ENCODE measurements at regions not wholly inside any gene's neighbourhood (a gene's known extent, or its start where the extent isn't known, plus 50 kb on each side); places are given as distances from the start of the nearest gene placed in this dataset.
"Not testable (repeated sequence)": the region's sequence is repeated elsewhere in the genome, so short reads cannot be mapped to it uniquely, and the experiment has no call there.

DNA sequence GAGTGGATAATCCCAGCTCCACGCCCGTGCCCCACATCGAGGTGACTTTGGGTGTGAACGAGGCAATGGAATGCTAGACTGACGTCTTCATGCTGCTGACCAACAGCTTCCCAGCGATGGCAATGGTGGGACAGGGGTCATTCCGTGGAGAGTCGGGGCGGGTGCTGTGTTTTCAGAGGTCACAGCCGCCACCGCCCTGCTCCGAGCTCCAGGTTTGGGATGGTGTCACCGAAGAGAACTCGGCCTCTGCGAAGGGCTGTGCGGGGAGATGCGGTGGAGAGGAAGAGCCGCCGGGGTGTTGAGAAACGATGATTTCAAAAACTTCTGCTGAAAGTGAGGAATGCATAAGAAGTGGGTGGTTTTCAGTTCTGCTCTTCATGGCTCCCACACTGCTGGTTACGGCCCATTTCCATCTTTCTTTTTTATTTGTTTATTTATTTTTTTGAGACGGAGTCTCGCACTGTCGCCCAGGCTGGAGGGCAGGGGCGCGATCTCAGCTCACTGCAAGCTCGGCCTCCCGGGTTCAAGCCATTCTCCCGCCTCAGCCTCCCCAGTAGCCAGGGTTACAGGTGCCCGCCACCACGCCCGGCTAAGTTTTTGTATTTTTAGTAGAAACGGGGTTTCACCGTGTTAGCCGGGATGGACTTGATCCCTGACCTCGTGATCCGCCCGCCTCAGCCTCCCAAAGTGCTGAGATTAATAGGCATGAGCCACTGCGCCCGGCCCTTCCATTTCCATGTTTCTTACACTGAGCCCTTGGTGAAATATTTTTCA is 142.6 kb downstream of the RTP5 start:
- Histone ChIP-seq H3K36me3 (no peaks in the 10 kb centered on the region), H3K27me3 (no peaks in the 10 kb centered on the region), H3K9me3 (no peaks in the 10 kb centered on the region), H3K4me1 (no peaks in the 10 kb centered on the region), H3K4me3 (ENCODE audit: low read depth, low read length) (no peak overlapping the region)
- no peak for DNase-seq
- TF ChIP-seq, protein P1, sequence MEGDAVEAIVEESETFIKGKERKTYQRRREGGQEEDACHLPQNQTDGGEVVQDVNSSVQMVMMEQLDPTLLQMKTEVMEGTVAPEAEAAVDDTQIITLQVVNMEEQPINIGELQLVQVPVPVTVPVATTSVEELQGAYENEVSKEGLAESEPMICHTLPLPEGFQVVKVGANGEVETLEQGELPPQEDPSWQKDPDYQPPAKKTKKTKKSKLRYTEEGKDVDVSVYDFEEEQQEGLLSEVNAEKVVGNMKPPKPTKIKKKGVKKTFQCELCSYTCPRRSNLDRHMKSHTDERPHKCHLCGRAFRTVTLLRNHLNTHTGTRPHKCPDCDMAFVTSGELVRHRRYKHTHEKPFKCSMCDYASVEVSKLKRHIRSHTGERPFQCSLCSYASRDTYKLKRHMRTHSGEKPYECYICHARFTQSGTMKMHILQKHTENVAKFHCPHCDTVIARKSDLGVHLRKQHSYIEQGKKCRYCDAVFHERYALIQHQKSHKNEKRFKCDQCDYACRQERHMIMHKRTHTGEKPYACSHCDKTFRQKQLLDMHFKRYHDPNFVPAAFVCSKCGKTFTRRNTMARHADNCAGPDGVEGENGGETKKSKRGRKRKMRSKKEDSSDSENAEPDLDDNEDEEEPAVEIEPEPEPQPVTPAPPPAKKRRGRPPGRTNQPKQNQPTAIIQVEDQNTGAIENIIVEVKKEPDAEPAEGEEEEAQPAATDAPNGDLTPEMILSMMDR (IDR thresholded peaks at IDR 0.05; ENCODE audit: low read depth, low read length), result no peak

DNA sequence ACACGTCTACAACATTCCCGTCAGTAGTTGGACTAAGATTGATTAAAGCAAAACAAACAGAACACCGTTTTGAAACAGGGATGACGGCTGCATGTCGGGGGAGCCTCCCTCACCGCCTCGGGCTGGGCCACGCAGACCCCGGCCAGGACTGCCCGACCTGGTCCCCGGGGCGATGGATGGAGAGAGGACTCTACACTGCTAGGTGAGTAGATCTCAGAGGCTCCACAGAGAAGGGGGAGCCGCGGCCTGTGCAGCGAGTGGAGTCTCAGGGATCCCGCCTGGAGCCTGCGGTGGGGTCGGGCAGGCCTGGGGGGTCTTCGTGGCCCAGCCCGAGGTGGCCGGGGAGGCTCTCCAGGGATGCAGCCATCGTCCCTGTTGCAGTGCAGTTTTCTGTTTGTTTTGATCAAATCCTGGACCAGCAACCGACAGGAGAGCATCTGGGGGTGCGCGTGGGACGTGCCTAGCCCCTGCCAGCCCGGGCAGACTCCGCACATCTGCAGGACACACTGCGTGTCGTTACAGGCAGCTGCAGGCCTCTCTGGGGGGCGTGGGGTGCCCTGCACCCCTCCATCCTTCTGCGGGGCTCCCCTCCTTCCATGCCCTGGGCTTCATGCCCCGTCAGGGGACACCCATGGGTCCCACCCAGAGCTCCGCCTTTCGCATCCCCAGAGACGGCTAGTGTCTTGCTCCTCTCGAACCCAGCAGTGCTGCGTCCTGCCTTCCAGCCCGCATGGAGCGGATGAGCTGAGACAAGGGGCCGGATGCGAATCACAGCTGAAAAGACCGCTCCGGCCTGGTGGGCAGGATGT is 143.6 kb downstream of the RTP5 start:
- Histone ChIP-seq H3K4me3 (ENCODE audit: low read depth, low read length) (no peak overlapping the region), H3K4me1 (no peaks in the 10 kb centered on the region), H3K36me3 (no peaks in the 10 kb centered on the region), H3K9me3 (no peaks in the 10 kb centered on the region), H3K27me3 (no peaks in the 10 kb centered on the region)
- DNase-seq, result no peak
- TF ChIP-seq, protein P1 (IDR thresholded peaks at IDR 0.05; ENCODE audit: low read depth, low read length), result no peak

DNA sequence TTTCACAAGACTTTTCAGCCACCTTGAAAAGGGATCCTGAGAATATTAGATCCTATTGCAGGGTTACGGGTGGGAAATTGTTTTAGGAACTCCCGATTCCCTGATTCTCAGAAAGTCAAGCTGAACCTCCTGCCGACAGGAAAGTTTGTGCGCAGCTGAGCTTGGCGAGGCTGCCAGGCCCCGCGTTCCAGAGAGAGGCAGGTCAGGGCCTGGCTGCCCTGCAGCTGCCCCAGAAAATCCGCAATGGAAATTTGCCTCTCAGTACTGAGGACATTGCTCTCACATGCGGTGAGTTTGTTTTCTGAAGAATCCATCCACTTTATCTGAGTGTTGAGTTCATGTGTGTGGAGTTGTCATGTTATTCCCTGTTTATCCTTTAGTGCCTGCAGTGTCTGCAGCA is 144.2 kb downstream of the RTP5 start:
- Histone ChIP-seq H3K4me1 (no peaks in the 10 kb centered on the region), H3K4me3 (ENCODE audit: low read depth, low read length) (no peak overlapping the region), H3K27me3 (no peaks in the 10 kb centered on the region), H3K36me3 (no peaks in the 10 kb centered on the region), H3K9me3 (no peaks in the 10 kb centered on the region)
- TF ChIP-seq, protein P1 (IDR thresholded peaks at IDR 0.05; ENCODE audit: low read depth, low read length), result no peak
- DNase-seq, result no peak

DNA sequence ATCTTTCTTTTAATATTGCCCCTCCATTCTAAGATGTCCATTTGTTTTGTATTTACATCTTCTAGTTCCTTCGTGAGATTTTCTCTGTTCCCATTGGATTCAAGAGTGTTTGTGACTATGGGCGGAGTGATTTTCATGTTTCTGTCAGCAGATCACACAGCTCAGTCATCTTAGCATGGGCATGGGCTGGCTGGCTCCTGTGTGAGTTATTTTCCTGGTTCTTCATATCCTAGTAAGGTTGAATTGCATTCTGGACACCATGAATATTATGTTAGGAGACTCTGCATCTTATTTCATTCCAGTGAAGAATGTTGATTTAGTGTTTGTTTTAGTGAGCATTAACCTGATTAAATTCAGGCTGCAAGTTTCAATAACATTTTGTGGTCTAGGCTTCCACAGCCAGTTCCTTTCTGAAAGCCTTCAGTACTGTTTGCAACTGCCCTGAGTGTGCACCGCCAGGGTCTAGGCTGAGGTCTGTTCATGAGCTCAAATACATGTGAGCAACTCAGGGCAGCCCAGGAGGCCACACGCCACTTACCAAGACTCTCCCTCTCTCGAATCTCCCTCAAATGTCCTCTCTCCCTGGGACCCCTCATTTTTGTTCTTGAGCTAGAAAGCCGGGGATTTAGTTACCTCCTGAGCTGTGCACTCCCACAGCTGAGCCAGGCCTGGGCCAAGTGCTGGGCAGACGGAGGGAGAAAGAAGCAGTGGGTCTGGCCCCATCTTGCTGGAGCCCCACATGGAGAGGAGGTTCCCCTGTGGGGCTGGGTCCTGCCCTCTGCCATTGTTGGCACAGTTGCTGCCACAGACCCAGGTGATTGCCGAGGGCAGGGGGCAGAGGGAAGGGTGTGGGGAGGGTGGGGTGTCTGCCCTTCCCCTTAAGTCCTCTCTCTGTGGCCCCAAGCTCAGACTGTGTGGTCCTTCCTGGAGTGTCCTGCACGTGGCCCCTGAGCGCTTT is 145.9 kb downstream of the RTP5 start:
- Histone ChIP-seq H3K4me1 (no peaks in the 10 kb centered on the region), H3K9me3 (no peaks in the 10 kb centered on the region), H3K27me3 (no peaks in the 10 kb centered on the region), H3K4me3 (ENCODE audit: low read depth, low read length) (no peak overlapping the region), H3K36me3 (no peaks in the 10 kb centered on the region)
- no peak for DNase-seq
- TF ChIP-seq, protein P1 (IDR thresholded peaks at IDR 0.05; ENCODE audit: low read depth, low read length), result no peak

DNA sequence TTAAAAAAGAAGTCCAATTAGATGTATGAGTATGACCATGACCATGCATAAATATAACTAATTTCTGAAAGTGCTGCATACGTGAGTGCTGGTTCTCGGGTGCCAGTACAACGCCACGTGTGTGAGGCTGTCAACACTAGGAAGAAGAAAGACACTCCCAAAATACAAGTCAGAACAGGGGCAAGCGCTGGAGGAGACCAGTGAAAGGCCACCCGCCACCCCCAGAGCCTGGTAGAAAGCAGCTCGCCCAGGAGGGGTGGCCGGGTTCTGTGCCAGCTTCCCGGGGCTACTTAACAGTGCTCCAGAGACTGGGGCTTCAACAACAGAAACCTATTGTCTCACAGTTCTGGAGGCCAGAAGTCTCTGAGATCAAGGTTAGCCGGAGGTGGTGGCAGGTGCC is 147.6 kb downstream of the RTP5 start:
- H3K36me3 ChIP-seq, result no peaks in the 10 kb centered on the region
- H3K4me1 ChIP-seq, result no peaks in the 10 kb centered on the region
- no peak overlapping the region for H3K4me3 ChIP-seq (ENCODE audit: low read depth, low read length)
- no peak for DNase-seq
- H3K9me3 ChIP-seq, result no peaks in the 10 kb centered on the region
- no peaks in the 10 kb centered on the region for H3K27me3 ChIP-seq
- TF ChIP-seq, protein P1 (IDR thresholded peaks at IDR 0.05; ENCODE audit: low read depth, low read length), result no peak

DNA sequence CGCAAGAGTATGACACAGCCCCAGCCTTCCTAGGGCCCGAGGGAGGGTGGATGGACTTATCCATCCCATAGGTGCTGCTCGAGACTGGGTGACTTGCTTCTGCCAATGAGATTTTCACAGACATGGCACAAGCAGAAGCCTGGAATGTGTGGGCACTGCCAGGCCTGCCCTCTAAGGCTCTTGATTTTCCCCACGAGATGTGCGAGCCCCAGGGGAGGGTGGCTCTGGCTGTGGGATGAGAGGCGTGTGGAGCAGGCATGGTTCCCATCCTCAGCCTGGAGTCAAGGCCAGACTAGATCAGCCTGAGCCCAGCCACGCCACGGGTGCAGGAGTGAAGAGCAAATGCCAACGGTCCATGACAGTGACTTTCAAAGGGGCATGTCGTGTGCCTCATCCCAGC is 148.9 kb downstream of the RTP5 start:
- not testable (repeated sequence) for H3K27me3 ChIP-seq, H3K4me1 ChIP-seq, H3K9me3 ChIP-seq

More for the DNA sequence above, 148.9 kb downstream of the RTP5 start:
- not testable (repeated sequence) for H3K36me3 ChIP-seq; H3K4me3 ChIP-seq (ENCODE audit: low read depth, low read length); DNase-seq

All from BE2C (cell line).